BE2C (cell line): ENCODE measurements at regions not wholly inside any gene's neighbourhood (a gene's known extent, or its start where the extent isn't known, plus 50 kb on each side); places are given as distances from the start of the nearest gene placed in this dataset.

Experiments
- DNase-seq: peaks from one replicate; pipeline ENCODE4 v3.0.0-alpha.2; 2020
- H3K27me3 ChIP-seq: fragments of 250-450 bp; sonication (Bioruptor Pico); 2 replicates; pipeline ENCODE4 v1.5.1; 2020; ENCODE audit warnings: mild to moderate bottlenecking
- H3K36me3 ChIP-seq: fragments of 250-450 bp; sonication (Bioruptor Pico); 2 replicates; pipeline ENCODE4 v1.5.1; 2020; ENCODE audit warnings: mild to moderate bottlenecking
- H3K4me1 ChIP-seq: fragments of 250-450 bp; sonication (Bioruptor Pico); 2 replicates; pipeline ENCODE4 v1.5.1; 2020
- H3K4me3 ChIP-seq: 2 replicates; pipeline ENCODE4 v1.5.1; 2011; ENCODE audit warnings: low read depth, low read length
- H3K9me3 ChIP-seq: fragments of 250-450 bp; sonication (Bioruptor Pico); 2 replicates; pipeline ENCODE4 v1.5.1; 2020
- CTCF ChIP-seq: IDR thresholded peaks from 2 replicates; pipeline ENCODE4 v1.5.1; 2012; ENCODE audit warnings: mild to moderate bottlenecking, low read depth, low read length

- no peak for TF ChIP-seq CTCF
- no peaks in the 10 kb centered on the region for H3K27me3 ChIP-seq
- H3K4me3 ChIP-seq = no peak overlapping the region
- no peak for DNase-seq
- H3K36me3 ChIP-seq = no peaks in the 10 kb centered on the region
- H3K9me3 ChIP-seq = no peaks in the 10 kb centered on the region; the same call in 1 of the 2 replicates
- no peaks in the 10 kb centered on the region for H3K4me1 ChIP-seq
Observed at GRCh38 chr9:80387828-80388227, 816.1 kb downstream of the TLE4 start.

GRCh38 chr9:80385246-80385645, 813.5 kb downstream of the TLE4 start:
- DNase-seq = no peak
- no peak overlapping the region for H3K4me3 ChIP-seq
- TF ChIP-seq CTCF = no peak
- H3K36me3 ChIP-seq = no peaks in the 10 kb centered on the region
- no peaks in the 10 kb centered on the region; the same call in 1 of the 2 replicates for H3K9me3 ChIP-seq
- no peaks in the 10 kb centered on the region for H3K4me1 ChIP-seq
- H3K27me3 ChIP-seq = no peaks in the 10 kb centered on the region

GRCh38 chr9:80383331-80383730, 811.6 kb downstream of the TLE4 start:
- no peak for DNase-seq
- H3K9me3 ChIP-seq = no peaks in the 10 kb centered on the region
- no peak for TF ChIP-seq CTCF

GRCh38 chr9:80382211-80382891, 810.6 kb downstream of the TLE4 start:
- H3K27me3 ChIP-seq = no peaks in the 10 kb centered on the region
- H3K4me1 ChIP-seq = no peaks in the 10 kb centered on the region
- H3K36me3 ChIP-seq = no peaks in the 10 kb centered on the region
- no peak for TF ChIP-seq CTCF
- H3K4me3 ChIP-seq = no peak overlapping the region
- no peaks in the 10 kb centered on the region for H3K9me3 ChIP-seq
- DNase-seq = no peak

More at GRCh38 chr9:80383331-80383730, 811.6 kb downstream of the TLE4 start:
- Histone ChIP-seq H3K4me1 (no peaks in the 10 kb centered on the region), H3K36me3 (no peaks in the 10 kb centered on the region), H3K27me3 (no peaks in the 10 kb centered on the region), H3K4me3 (no peak overlapping the region)

GRCh38 chr9:80380301-80380700, 808.5 kb downstream of the TLE4 start:
- no peaks in the 10 kb centered on the region for H3K27me3 ChIP-seq
- DNase-seq = no peak
- no peak overlapping the region for H3K4me3 ChIP-seq
- H3K4me1 ChIP-seq = no peaks in the 10 kb centered on the region
- H3K36me3 ChIP-seq = no peaks in the 10 kb centered on the region
- no peak for TF ChIP-seq CTCF
- no peaks in the 10 kb centered on the region for H3K9me3 ChIP-seq

GRCh38 chr9:80378669-80379293, 807.0 kb downstream of the TLE4 start:
- DNase-seq = no peak
- H3K4me3 ChIP-seq = no peak overlapping the region
- no peaks in the 10 kb centered on the region for H3K36me3 ChIP-seq
- TF ChIP-seq CTCF = no peak
- H3K9me3 ChIP-seq = no peaks in the 10 kb centered on the region
- no peaks in the 10 kb centered on the region for H3K4me1 ChIP-seq
- no peaks in the 10 kb centered on the region for H3K27me3 ChIP-seq
